Tibial nerve (tissue), 3 donors: ENCODE measurements at regions not wholly inside any gene's neighbourhood (a gene's known extent, or its start where the extent isn't known, plus 50 kb on each side); places are given as distances from the start of the nearest gene placed in this dataset.

Experiments
- POLR2A ChIP-seq, 2 donors: fragments of 450-650 bp; IDR thresholded peaks; one replicate each; pipeline ENCODE4 v1.6.1; 2017; ENCODE audit warnings: antibody characterized with exemption in 2 of 2, mild to moderate bottlenecking in 2 of 2, moderate library complexity in 2 of 2
- TF ChIP-seq, protein P1 (sequence below), 5 experiments: fragments of 200-600 bp in 3 of 5; fragments of 450-650 bp in 2 of 5; sonication (generic) in 3 of 5; IDR thresholded peaks; one replicate each; pipeline ENCODE4 v1.5.1; 2016 to 2019; ENCODE audit warnings: antibody characterized with exemption in 5 of 5, mild to moderate bottlenecking in 3 of 5, moderate library complexity in 2 of 5

DNA sequence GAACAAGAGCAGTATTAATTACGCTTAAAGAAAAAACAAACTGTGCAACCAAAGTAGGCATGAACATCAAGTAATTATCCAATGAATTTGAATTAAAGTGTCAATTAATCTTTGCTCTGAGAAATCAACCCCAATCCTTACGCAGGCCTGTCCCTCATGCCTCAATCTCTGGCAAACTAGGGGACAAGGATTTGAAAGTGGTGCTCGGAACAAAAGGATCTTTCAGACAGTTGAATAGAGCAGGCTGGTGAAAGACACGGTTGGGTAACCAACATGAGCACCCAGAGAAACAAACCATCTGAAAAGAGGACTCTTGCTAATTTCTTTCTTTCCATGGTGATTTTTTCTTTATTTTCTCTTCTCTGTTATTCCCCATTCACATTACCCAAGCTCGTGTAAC, 203.5 kb upstream of the PHF14 start:
- TF ChIP-seq, protein P1, sequence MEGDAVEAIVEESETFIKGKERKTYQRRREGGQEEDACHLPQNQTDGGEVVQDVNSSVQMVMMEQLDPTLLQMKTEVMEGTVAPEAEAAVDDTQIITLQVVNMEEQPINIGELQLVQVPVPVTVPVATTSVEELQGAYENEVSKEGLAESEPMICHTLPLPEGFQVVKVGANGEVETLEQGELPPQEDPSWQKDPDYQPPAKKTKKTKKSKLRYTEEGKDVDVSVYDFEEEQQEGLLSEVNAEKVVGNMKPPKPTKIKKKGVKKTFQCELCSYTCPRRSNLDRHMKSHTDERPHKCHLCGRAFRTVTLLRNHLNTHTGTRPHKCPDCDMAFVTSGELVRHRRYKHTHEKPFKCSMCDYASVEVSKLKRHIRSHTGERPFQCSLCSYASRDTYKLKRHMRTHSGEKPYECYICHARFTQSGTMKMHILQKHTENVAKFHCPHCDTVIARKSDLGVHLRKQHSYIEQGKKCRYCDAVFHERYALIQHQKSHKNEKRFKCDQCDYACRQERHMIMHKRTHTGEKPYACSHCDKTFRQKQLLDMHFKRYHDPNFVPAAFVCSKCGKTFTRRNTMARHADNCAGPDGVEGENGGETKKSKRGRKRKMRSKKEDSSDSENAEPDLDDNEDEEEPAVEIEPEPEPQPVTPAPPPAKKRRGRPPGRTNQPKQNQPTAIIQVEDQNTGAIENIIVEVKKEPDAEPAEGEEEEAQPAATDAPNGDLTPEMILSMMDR (IDR thresholded peaks at IDR 0.05), result no peak
- no peak for TF ChIP-seq POLR2A (IDR thresholded peaks at IDR 0.05)
